ENCODE measurements at regions not wholly inside any gene's neighbourhood (a gene's known extent, or its start where the extent isn't known, plus 50 kb on each side); places are given as distances from the start of the nearest gene placed in this dataset.
"Not testable (repeated sequence)": the region's sequence is repeated elsewhere in the genome, so short reads cannot be mapped to it uniquely, and the experiment has no call there.

GRCh38 chr21:9010936-9011890, 1510.2 kb upstream of the TPTE start:
- TF ChIP-seq EZH2 (IDR thresholded peaks at IDR 0.05; ENCODE audit: borderline replicate concordance, low read length); CTCF (conservative IDR thresholded peaks at IDR 0.05 in 1 of 2, IDR thresholded peaks at IDR 0.05 in 1 of 2; ENCODE audit: extremely low read depth in 1 of 2, insufficient read depth in 1 of 2, low read depth in 1 of 2, low read length in 2 of 2): not testable (repeated sequence)

Data from mammary epithelial cell (primary cell).